Activated T-cell treated with anti-CD3 and anti-CD28 coated beads, Interleukin-2, amount 50 U/mL, for 72 hours (primary cell): ENCODE measurements at regions not wholly inside any gene's neighbourhood (a gene's known extent, or its start where the extent isn't known, plus 50 kb on each side); places are given as distances from the start of the nearest gene placed in this dataset.
"Not testable (repeated sequence)": the region's sequence is repeated elsewhere in the genome, so short reads cannot be mapped to it uniquely, and the experiment has no call there.

Experiments used
- ATAC-seq, 2 donors: fragments of 150-1000 bp; cut with Tn5 transposase; replicated peaks in 1 of 2; 2 replicates each; pipeline ENCODE4 v1.10.0; 2021; ENCODE audit warnings: moderate library complexity in 2 of 2, mild to moderate bottlenecking in 1 of 2
- DNase-seq, 2 donors: peaks; one replicate each; pipeline ENCODE4 v3.0.0; 2021 to 2022; ENCODE audit warnings: mixed read lengths in 1 of 2
- H3K27ac Mint-ChIP-seq: one replicate; pipeline ENCODE4 v1.8.0; 2022; ENCODE audit warnings: mild to moderate bottlenecking, moderate library complexity, mixed read lengths
- H3K27me3 Mint-ChIP-seq: one replicate; pipeline ENCODE4 v1.8.0; 2022; ENCODE audit warnings: low read depth, mixed read lengths
- H3K36me3 Mint-ChIP-seq, 2 donors: one replicate each; pipeline ENCODE4 v1.8.0; 2022; ENCODE audit warnings: mixed read lengths in 2 of 2, mild to moderate bottlenecking in 1 of 2; ENCODE audit not compliant: insufficient read depth in 2 of 2
- H3K4me1 Mint-ChIP-seq: one replicate; pipeline ENCODE4 v1.8.0; 2022; ENCODE audit warnings: low read depth, mixed read lengths
- H3K4me3 Mint-ChIP-seq, 2 donors: one replicate each; pipeline ENCODE4 v1.8.0; 2022; ENCODE audit warnings: mild to moderate bottlenecking in 2 of 2, mixed read lengths in 2 of 2, moderate library complexity in 2 of 2
- H3K9me3 Mint-ChIP-seq, 2 donors: one replicate each; pipeline ENCODE4 v1.8.0; 2022; ENCODE audit warnings: mixed read lengths in 2 of 2

GRCh38 chr3:55272031-55272645, 215.0 kb downstream of the WNT5A start:
- Mint-ChIP-seq H3K36me3 (no peaks in the 10 kb centered on the region), H3K4me1 (no peaks in the 10 kb centered on the region), H3K27ac (no peak overlapping the region), H3K9me3 (peaks cover 0 to 7% of the 10 kb centered on the region in 2 donors), H3K4me3 (no peak overlapping the region), H3K27me3 (no peaks in the 10 kb centered on the region)
- DNase-seq (no peak), ATAC-seq (no peak)

GRCh38 chr3:55271549-55271948, 215.6 kb downstream of the WNT5A start:
- Mint-ChIP-seq H3K4me1 (no peaks in the 10 kb centered on the region), H3K36me3 (no peaks in the 10 kb centered on the region), H3K4me3 (no peak overlapping the region), H3K9me3 (peaks cover 0 to 7% of the 10 kb centered on the region in 2 donors), H3K27me3 (no peaks in the 10 kb centered on the region), H3K27ac (no peak overlapping the region)
- ATAC-seq (no peak), DNase-seq (no peak)

GRCh38 chr3:55270976-55271375, 216.1 kb downstream of the WNT5A start:
- ATAC-seq (no peak), DNase-seq (no peak)
- Mint-ChIP-seq H3K4me1 (no peaks in the 10 kb centered on the region), H3K9me3 (peaks cover 0 to 4% of the 10 kb centered on the region in 2 donors), H3K4me3 (no peak overlapping the region), H3K36me3 (no peaks in the 10 kb centered on the region), H3K27ac (no peak overlapping the region), H3K27me3 (no peaks in the 10 kb centered on the region)

GRCh38 chr3:55269636-55270035, 217.5 kb downstream of the WNT5A start:
- Mint-ChIP-seq H3K4me1 (no peaks in the 10 kb centered on the region), H3K27me3 (no peaks in the 10 kb centered on the region), H3K9me3 (peaks cover 0 to 4% of the 10 kb centered on the region in 2 donors), H3K27ac (no peak overlapping the region), H3K36me3 (no peaks in the 10 kb centered on the region), H3K4me3 (no peak overlapping the region)
- no peak for ATAC-seq
- DNase-seq = no peak

GRCh38 chr3:55269096-55269495, 218.0 kb downstream of the WNT5A start:
- Mint-ChIP-seq H3K4me3 (no peak overlapping the region), H3K27me3 (no peaks in the 10 kb centered on the region), H3K9me3 (peaks cover 0 to 7% of the 10 kb centered on the region in 2 donors), H3K36me3 (no peaks in the 10 kb centered on the region), H3K27ac (no peak overlapping the region), H3K4me1 (no peaks in the 10 kb centered on the region)
- DNase-seq = no peak
- ATAC-seq = no peak

GRCh38 chr3:55267206-55267930, 219.7 kb downstream of the WNT5A start:
- peaks cover 0 to 7% of the 10 kb centered on the region in 2 donors for H3K9me3 Mint-ChIP-seq
- no peak overlapping the region for H3K4me3 Mint-ChIP-seq
- H3K36me3 Mint-ChIP-seq = no peaks in the 10 kb centered on the region
- H3K27me3 Mint-ChIP-seq = no peaks in the 10 kb centered on the region
- no peak overlapping the region for H3K27ac Mint-ChIP-seq
- no peaks in the 10 kb centered on the region for H3K4me1 Mint-ChIP-seq
- ATAC-seq (no peak), DNase-seq (no peak)

- H3K36me3 Mint-ChIP-seq = no peaks in the 10 kb centered on the region
- no peaks in the 10 kb centered on the region for H3K27me3 Mint-ChIP-seq
- H3K4me1 Mint-ChIP-seq = no peaks in the 10 kb centered on the region
- H3K4me3 Mint-ChIP-seq = no peak overlapping the region
- peaks cover 4 to 9% of the 10 kb centered on the region in 2 donors for H3K9me3 Mint-ChIP-seq
- no peak overlapping the region for H3K27ac Mint-ChIP-seq
- DNase-seq (no peak), ATAC-seq (no peak)
These were observed 222.2 kb downstream of the WNT5A start for GRCh38 chr3:55264919-55265318.

- Mint-ChIP-seq H3K27ac (no peak overlapping the region), H3K4me1 (no peaks in the 10 kb centered on the region), H3K4me3 (no peak overlapping the region), H3K27me3 (no peaks in the 10 kb centered on the region), H3K9me3 (peaks cover 2 to 8% of the 10 kb centered on the region in 2 donors), H3K36me3 (no peaks in the 10 kb centered on the region)
- no peak for DNase-seq
- ATAC-seq = no peak
These were observed 234.2 kb downstream of the WNT5A start for GRCh38 chr3:55252921-55253320.

GRCh38 chr3:55249156-55249555, 237.9 kb downstream of the WNT5A start:
- not testable (repeated sequence) for DNase-seq, H3K36me3 Mint-ChIP-seq, H3K27me3 Mint-ChIP-seq, H3K4me1 Mint-ChIP-seq, H3K27ac Mint-ChIP-seq, H3K4me3 Mint-ChIP-seq, ATAC-seq
- H3K9me3 Mint-ChIP-seq = peaks cover 2 to 10% of the 10 kb centered on the region in 2 donors

GRCh38 chr3:55247666-55248065, 239.4 kb downstream of the WNT5A start:
- no peak for DNase-seq
- no peaks in the 10 kb centered on the region for H3K4me1 Mint-ChIP-seq
- H3K27ac Mint-ChIP-seq = no peak overlapping the region
- no peaks in the 10 kb centered on the region for H3K27me3 Mint-ChIP-seq
- no peak overlapping the region for H3K4me3 Mint-ChIP-seq
- peaks cover 2 to 10% of the 10 kb centered on the region in 2 donors for H3K9me3 Mint-ChIP-seq
- no peak for ATAC-seq
- H3K36me3 Mint-ChIP-seq = no peaks in the 10 kb centered on the region

GRCh38 chr3:55246033-55246432, 241.1 kb downstream of the WNT5A start:
- Mint-ChIP-seq H3K9me3 (peaks cover 2 to 10% of the 10 kb centered on the region in 2 donors), H3K4me3 (no peak overlapping the region), H3K36me3 (peaks cover 0 to 1% of the 10 kb centered on the region in 2 donors), H3K4me1 (no peaks in the 10 kb centered on the region), H3K27ac (no peak overlapping the region), H3K27me3 (no peaks in the 10 kb centered on the region)
- no peak for ATAC-seq
- no peak for DNase-seq

GRCh38 chr3:55245351-55245750, 241.8 kb downstream of the WNT5A start:
- H3K27ac Mint-ChIP-seq = no peak overlapping the region
- no peak for ATAC-seq
- H3K27me3 Mint-ChIP-seq = no peaks in the 10 kb centered on the region
- H3K9me3 Mint-ChIP-seq = peaks cover 2 to 7% of the 10 kb centered on the region in 2 donors
- peaks cover 0 to 1% of the 10 kb centered on the region in 2 donors for H3K36me3 Mint-ChIP-seq
- H3K4me1 Mint-ChIP-seq = no peaks in the 10 kb centered on the region
- H3K4me3 Mint-ChIP-seq = no peak overlapping the region
- DNase-seq = no peak

GRCh38 chr3:55244247-55244646, 242.9 kb downstream of the WNT5A start:
- H3K4me1 Mint-ChIP-seq = no peaks in the 10 kb centered on the region
- peaks cover 0 to 1% of the 10 kb centered on the region in 2 donors for H3K36me3 Mint-ChIP-seq
- H3K4me3 Mint-ChIP-seq = no peak overlapping the region
- no peak overlapping the region for H3K27ac Mint-ChIP-seq
- H3K9me3 Mint-ChIP-seq = peaks cover 2 to 4% of the 10 kb centered on the region in 2 donors
- DNase-seq (no peak), ATAC-seq (no peak)
- H3K27me3 Mint-ChIP-seq = no peaks in the 10 kb centered on the region

- Mint-ChIP-seq H3K27ac (no peak overlapping the region), H3K9me3 (peaks cover 2 to 3% of the 10 kb centered on the region in 2 donors), H3K4me3 (no peak overlapping the region), H3K27me3 (no peaks in the 10 kb centered on the region), H3K4me1 (no peaks in the 10 kb centered on the region), H3K36me3 (peaks cover 0 to 1% of the 10 kb centered on the region in 2 donors)
- no peak for DNase-seq
- ATAC-seq = no peak
These were observed 243.4 kb downstream of the WNT5A start for GRCh38 chr3:55243678-55244077.
